ENCODE measurements at regions not wholly inside any gene's neighbourhood (a gene's known extent, or its start where the extent isn't known, plus 50 kb on each side); places are given as distances from the start of the nearest gene placed in this dataset.

DNA sequence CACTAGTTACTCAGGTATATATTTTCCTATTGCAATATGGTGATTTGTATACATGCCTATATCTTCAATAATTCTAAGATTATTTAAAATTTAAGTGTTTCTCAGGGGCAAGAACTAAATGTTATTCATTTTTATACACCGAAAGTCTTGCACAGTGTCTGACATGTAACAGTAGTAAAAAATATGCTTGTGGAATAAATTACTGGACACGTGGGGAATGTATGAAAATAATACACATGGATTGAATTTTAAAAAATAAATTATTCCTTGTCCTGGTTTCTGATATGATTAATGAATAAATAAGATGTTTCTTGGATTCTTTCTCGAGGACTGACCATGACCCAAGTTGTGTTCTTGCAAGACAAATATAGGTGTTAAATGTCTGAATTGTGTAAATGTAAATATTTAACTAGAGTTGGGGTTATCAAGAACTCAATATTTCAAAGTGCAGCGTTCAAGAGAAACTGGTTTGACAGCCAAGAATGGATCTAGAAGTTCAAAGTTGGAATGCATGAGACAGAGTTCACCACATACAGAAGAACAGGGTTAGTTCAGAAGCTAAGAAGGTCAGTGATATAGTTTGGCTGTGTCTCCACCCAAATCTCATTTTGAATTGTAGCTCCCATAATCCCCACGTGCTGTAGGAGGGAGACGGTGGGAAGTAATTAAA, 142.1 kb upstream of the SPAG17 start:
- no peak for TF ChIP-seq CTCF (conservative IDR thresholded peaks at IDR 0.05 in 1 of 2, IDR thresholded peaks at IDR 0.05 in 1 of 2; ENCODE audit: extremely low read depth in 1 of 2, insufficient read depth in 1 of 2, low read depth in 1 of 2, low read length in 2 of 2)
- no peak for TF ChIP-seq EZH2 (IDR thresholded peaks at IDR 0.05; ENCODE audit: borderline replicate concordance, low read length)

Data from mammary epithelial cell (primary cell).